ENCODE measurements at regions not wholly inside any gene's neighbourhood (a gene's known extent, or its start where the extent isn't known, plus 50 kb on each side); places are given as distances from the start of the nearest gene placed in this dataset.

GRCh38 chr2:150946831-150947230 is 314.8 kb downstream of the RBM43 start:
- Mint-ChIP-seq H3K4me3 (no peak overlapping the region), H3K36me3 (ENCODE audit: low read depth) (no peaks in the 10 kb centered on the region), H3K27ac (no peak overlapping the region), H3K27me3 (no peaks in the 10 kb centered on the region), H3K4me1 (no peaks in the 10 kb centered on the region)
- DNase-seq (no peak), ATAC-seq (no peak)
- no peaks in the 10 kb centered on the region for H3K9me3 ChIP-seq (ENCODE audit: control insufficient read depth, low read length, poor library complexity, severe bottlenecking)

- no peak overlapping the region for H3K27ac Mint-ChIP-seq
- no peaks in the 10 kb centered on the region for H3K9me3 ChIP-seq (ENCODE audit: control insufficient read depth, low read length, poor library complexity, severe bottlenecking)
- no peak for ATAC-seq
- no peaks in the 10 kb centered on the region for H3K4me1 Mint-ChIP-seq
- peaks cover 6% of the 10 kb centered on the region for H3K27me3 Mint-ChIP-seq
- no peak overlapping the region for H3K4me3 Mint-ChIP-seq
- no peak for DNase-seq
- no peaks in the 10 kb centered on the region for H3K36me3 Mint-ChIP-seq (ENCODE audit: low read depth)
Observed at GRCh38 chr2:150944315-150944714, 317.3 kb downstream of the RBM43 start.

- peaks cover 6% of the 10 kb centered on the region for H3K27me3 Mint-ChIP-seq
- no peak overlapping the region for H3K27ac Mint-ChIP-seq
- no peak overlapping the region for H3K4me3 Mint-ChIP-seq
- H3K36me3 Mint-ChIP-seq (ENCODE audit: low read depth): no peaks in the 10 kb centered on the region
- ATAC-seq (no peak), DNase-seq (no peak)
- H3K4me1 Mint-ChIP-seq: no peaks in the 10 kb centered on the region
- H3K9me3 ChIP-seq (ENCODE audit: control insufficient read depth, low read length, poor library complexity, severe bottlenecking): no peaks in the 10 kb centered on the region
Observed at GRCh38 chr2:150939087-150939486, 322.6 kb downstream of the RBM43 start.

GRCh38 chr2:150938527-150938926 is 323.1 kb downstream of the RBM43 start:
- H3K36me3 Mint-ChIP-seq (ENCODE audit: low read depth): no peaks in the 10 kb centered on the region

GRCh38 chr2:150937030-150937429 is 324.6 kb downstream of the RBM43 start:
- no peaks in the 10 kb centered on the region for H3K9me3 ChIP-seq (ENCODE audit: control insufficient read depth, low read length, poor library complexity, severe bottlenecking)
- Mint-ChIP-seq H3K27ac (no peak overlapping the region), H3K27me3 (peaks cover 6% of the 10 kb centered on the region), H3K36me3 (ENCODE audit: low read depth) (no peaks in the 10 kb centered on the region), H3K4me1 (no peaks in the 10 kb centered on the region), H3K4me3 (no peak overlapping the region)
- ATAC-seq (no peak), DNase-seq (no peak)

More at GRCh38 chr2:150938527-150938926, 323.1 kb downstream of the RBM43 start:
- Mint-ChIP-seq H3K4me1 (no peaks in the 10 kb centered on the region), H3K4me3 (no peak overlapping the region), H3K27me3 (peaks cover 6% of the 10 kb centered on the region), H3K27ac (no peak overlapping the region)
- no peaks in the 10 kb centered on the region for H3K9me3 ChIP-seq (ENCODE audit: control insufficient read depth, low read length, poor library complexity, severe bottlenecking)
- DNase-seq: no peak
- no peak for ATAC-seq

GRCh38 chr2:150931451-150931850 is 330.2 kb downstream of the RBM43 start:
- H3K4me1 Mint-ChIP-seq: no peaks in the 10 kb centered on the region
- no peak for DNase-seq
- H3K9me3 ChIP-seq (ENCODE audit: control insufficient read depth, low read length, poor library complexity, severe bottlenecking): no peaks in the 10 kb centered on the region
- H3K36me3 Mint-ChIP-seq (ENCODE audit: low read depth): no peaks in the 10 kb centered on the region
- H3K27ac Mint-ChIP-seq: no peak overlapping the region
- no peak overlapping the region for H3K4me3 Mint-ChIP-seq
- H3K27me3 Mint-ChIP-seq: peaks cover 9% of the 10 kb centered on the region
- ATAC-seq: no peak

- H3K36me3 Mint-ChIP-seq (ENCODE audit: low read depth): no peaks in the 10 kb centered on the region
- H3K27me3 Mint-ChIP-seq: peaks cover 5% of the 10 kb centered on the region
- DNase-seq (no peak), ATAC-seq (no peak)
- no peaks in the 10 kb centered on the region for H3K9me3 ChIP-seq (ENCODE audit: control insufficient read depth, low read length, poor library complexity, severe bottlenecking)
- no peaks in the 10 kb centered on the region for H3K4me1 Mint-ChIP-seq
- H3K27ac Mint-ChIP-seq: no peak overlapping the region
- H3K4me3 Mint-ChIP-seq: no peak overlapping the region
Observed at GRCh38 chr2:150925611-150926010, 336.1 kb downstream of the RBM43 start.

GRCh38 chr2:150924878-150925277 is 336.8 kb downstream of the RBM43 start:
- Mint-ChIP-seq H3K4me1 (no peaks in the 10 kb centered on the region), H3K4me3 (no peak overlapping the region)
- no peak for DNase-seq

GRCh38 chr2:150919901-150920300 is 341.8 kb downstream of the RBM43 start:
- H3K9me3 ChIP-seq (ENCODE audit: control insufficient read depth, low read length, poor library complexity, severe bottlenecking): no peaks in the 10 kb centered on the region
- DNase-seq (no peak), ATAC-seq (no peak)
- Mint-ChIP-seq H3K4me1 (no peaks in the 10 kb centered on the region), H3K27ac (no peak overlapping the region), H3K27me3 (no peaks in the 10 kb centered on the region), H3K4me3 (no peak overlapping the region), H3K36me3 (ENCODE audit: low read depth) (no peaks in the 10 kb centered on the region)

More at GRCh38 chr2:150924878-150925277, 336.8 kb downstream of the RBM43 start:
- Mint-ChIP-seq H3K36me3 (ENCODE audit: low read depth) (no peaks in the 10 kb centered on the region), H3K27ac (no peak overlapping the region), H3K27me3 (peaks cover 5% of the 10 kb centered on the region)
- H3K9me3 ChIP-seq (ENCODE audit: control insufficient read depth, low read length, poor library complexity, severe bottlenecking): no peaks in the 10 kb centered on the region
- ATAC-seq: no peak

GRCh38 chr2:150917961-150918713 is 343.5 kb downstream of the RBM43 start:
- H3K27ac Mint-ChIP-seq: no peak overlapping the region
- H3K36me3 Mint-ChIP-seq (ENCODE audit: low read depth): no peaks in the 10 kb centered on the region
- no peak for DNase-seq

GRCh38 chr2:150916467-150917396 is 344.9 kb downstream of the RBM43 start:
- no peaks in the 10 kb centered on the region for H3K9me3 ChIP-seq (ENCODE audit: control insufficient read depth, low read length, poor library complexity, severe bottlenecking)
- Mint-ChIP-seq H3K36me3 (ENCODE audit: low read depth) (no peaks in the 10 kb centered on the region), H3K27ac (no peak overlapping the region), H3K4me3 (no peak overlapping the region), H3K4me1 (peaks cover under 1% of the 10 kb centered on the region), H3K27me3 (no peaks in the 10 kb centered on the region)
- ATAC-seq (no peak), DNase-seq (no peak)

More at GRCh38 chr2:150917961-150918713, 343.5 kb downstream of the RBM43 start:
- H3K4me3 Mint-ChIP-seq: no peak overlapping the region
- ATAC-seq: no peak
- no peaks in the 10 kb centered on the region for H3K9me3 ChIP-seq (ENCODE audit: control insufficient read depth, low read length, poor library complexity, severe bottlenecking)
- H3K4me1 Mint-ChIP-seq: no peaks in the 10 kb centered on the region
- H3K27me3 Mint-ChIP-seq: no peaks in the 10 kb centered on the region

- Mint-ChIP-seq H3K4me1 (peaks cover 3% of the 10 kb centered on the region), H3K27ac (no peak overlapping the region), H3K27me3 (no peaks in the 10 kb centered on the region), H3K4me3 (no peak overlapping the region), H3K36me3 (ENCODE audit: low read depth) (no peaks in the 10 kb centered on the region)
- ATAC-seq: no peak
- no peaks in the 10 kb centered on the region for H3K9me3 ChIP-seq (ENCODE audit: control insufficient read depth, low read length, poor library complexity, severe bottlenecking)
- DNase-seq: no peak
Observed at GRCh38 chr2:150911766-150912280, 349.8 kb downstream of the RBM43 start.

- no peak for DNase-seq
- Mint-ChIP-seq H3K27ac (no peak overlapping the region), H3K4me1 (peaks cover 3% of the 10 kb centered on the region), H3K4me3 (no peak overlapping the region), H3K27me3 (no peaks in the 10 kb centered on the region), H3K36me3 (ENCODE audit: low read depth) (no peaks in the 10 kb centered on the region)
- no peak for ATAC-seq
- H3K9me3 ChIP-seq (ENCODE audit: control insufficient read depth, low read length, poor library complexity, severe bottlenecking): no peaks in the 10 kb centered on the region
Observed at GRCh38 chr2:150909613-150910012, 352.1 kb downstream of the RBM43 start.
